Ishikawa (cell line): ENCODE measurements at regions not wholly inside any gene's neighbourhood (a gene's known extent, or its start where the extent isn't known, plus 50 kb on each side); places are given as distances from the start of the nearest gene placed in this dataset.

ENCODE experiments used
- CEBPB ChIP-seq: IDR thresholded peaks from 2 replicates; pipeline ENCODE4 v1.6.1; 2012
- CREB1 ChIP-seq: IDR thresholded peaks from 2 replicates; pipeline ENCODE4 v1.6.1; 2012; ENCODE audit warnings: low read depth
- EGR1 ChIP-seq: IDR thresholded peaks from 2 replicates; pipeline ENCODE4 v1.6.1; 2012
- EP300 ChIP-seq: IDR thresholded peaks from 2 replicates; pipeline ENCODE4 v1.6.1; 2012; ENCODE audit warnings: borderline replicate concordance
- FOXM1 ChIP-seq: IDR thresholded peaks from 2 replicates; pipeline ENCODE4 v1.6.1; 2012; ENCODE audit warnings: low read depth, borderline replicate concordance
- MAX ChIP-seq: IDR thresholded peaks from 2 replicates; pipeline ENCODE4 v1.6.1; 2012
- NFIC ChIP-seq: IDR thresholded peaks from 2 replicates; pipeline ENCODE4 v1.6.1; 2012
- RAD21 ChIP-seq: IDR thresholded peaks from 2 replicates; pipeline ENCODE4 v1.6.1; 2012; ENCODE audit warnings: low read depth
- REST ChIP-seq: IDR thresholded peaks from 2 replicates; pipeline ENCODE4 v1.6.1; 2012; ENCODE audit warnings: low read depth, mild to moderate bottlenecking
- TAF1 ChIP-seq: IDR thresholded peaks from 2 replicates; pipeline ENCODE4 v1.6.1; 2012; ENCODE audit warnings: low read depth, mild to moderate bottlenecking
- TCF12 ChIP-seq: IDR thresholded peaks from 2 replicates; pipeline ENCODE4 v1.6.1; 2012; ENCODE audit warnings: low read depth
- TEAD4 ChIP-seq: IDR thresholded peaks from 2 replicates; pipeline ENCODE4 v1.6.1; 2012
- USF1 ChIP-seq: IDR thresholded peaks from 2 replicates; pipeline ENCODE4 v1.6.1; 2012
- YY1 ChIP-seq: IDR thresholded peaks from 2 replicates; pipeline ENCODE4 v1.6.1; 2012; ENCODE audit warnings: low read depth
- ZBTB7A ChIP-seq: IDR thresholded peaks from 2 replicates; pipeline ENCODE4 v1.6.1; 2012; ENCODE audit warnings: low read depth

GRCh38 chr6:28658475-28659249 is 133.0 kb downstream of the GPX5 start:
- TF ChIP-seq CEBPB: no peak
- TF ChIP-seq MAX: no peak
- TF ChIP-seq TCF12: no peak
- TF ChIP-seq CREB1: no peak
- TF ChIP-seq TEAD4: no peak
- no peak for TF ChIP-seq FOXM1
- TF ChIP-seq TAF1: no peak
- TF ChIP-seq EGR1: no peak
- TF ChIP-seq REST: no peak
- no peak for TF ChIP-seq ZBTB7A
- TF ChIP-seq NFIC: no peak; the same call in 1 of the 2 replicates

- TF ChIP-seq ZBTB7A: no peak
These were observed 133.5 kb downstream of the GPX5 start for GRCh38 chr6:28659250-28659566.

GRCh38 chr6:28661097-28661713 is 135.5 kb downstream of the GPX5 start:
- TF ChIP-seq EP300 (no peak), REST (no peak), TEAD4 (no peak), YY1 (no peak), TCF12 (no peak), NFIC (no peak), USF1 (no peak), FOXM1 (no peak), CEBPB (no peak), TAF1 (no peak), RAD21 (no peak), ZBTB7A (no peak), EGR1 (no peak), CREB1 (no peak)

GRCh38 chr6:28664870-28665396 is 139.3 kb downstream of the GPX5 start:
- TF ChIP-seq RAD21 (no peak), FOXM1 (no peak), EP300 (no peak), CREB1 (no peak), USF1 (no peak), NFIC (no peak), EGR1 (no peak), TEAD4 (no peak), REST (no peak), TAF1 (no peak), CEBPB (no peak), ZBTB7A (no peak), MAX (no peak), TCF12 (no peak), YY1 (no peak)

- no peak for TF ChIP-seq CEBPB
- TF ChIP-seq NFIC: no peak
- no peak for TF ChIP-seq RAD21
- no peak for TF ChIP-seq ZBTB7A
- no peak for TF ChIP-seq EGR1
- TF ChIP-seq CREB1: no peak
- no peak for TF ChIP-seq EP300
- TF ChIP-seq TAF1: no peak
- no peak for TF ChIP-seq FOXM1
- no peak for TF ChIP-seq MAX
- TF ChIP-seq USF1: no peak
These were observed 147.7 kb downstream of the GPX5 start for GRCh38 chr6:28673417-28673786.
